RWPE2 (cell line): ENCODE measurements at regions not wholly inside any gene's neighbourhood (a gene's known extent, or its start where the extent isn't known, plus 50 kb on each side); places are given as distances from the start of the nearest gene placed in this dataset.

Source experiments
- ATAC-seq: fragments of 200-7000 bp; cut with Tn5 transposase; 3 replicates; pipeline ENCODE4 v1.9.1; 2021; ENCODE audit warnings: low read depth
- DNase-seq: peaks from one replicate; pipeline ENCODE4 v3.0.0-alpha.2; 2020; ENCODE audit warnings: low spot score
- H3K27ac ChIP-seq: fragments of 450-650 bp; 2 replicates; pipeline ENCODE4 v1.5.1; 2017; ENCODE audit warnings: mild to moderate bottlenecking; ENCODE audit not compliant: poor library complexity, severe bottlenecking
- H3K27me3 ChIP-seq: fragments of 250-450 bp; sonication (Bioruptor Pico); 2 replicates; pipeline ENCODE4 v1.5.1; 2021; ENCODE audit warnings: mild to moderate bottlenecking, moderate library complexity; ENCODE audit not compliant: insufficient read depth, poor library complexity, severe bottlenecking
- H3K36me3 ChIP-seq: fragments of 250-450 bp; sonication (Bioruptor Pico); 2 replicates; pipeline ENCODE4 v1.5.1; 2020; ENCODE audit warnings: low read depth, mild to moderate bottlenecking, moderate library complexity
- H3K4me1 ChIP-seq: fragments of 250-450 bp; sonication (Bioruptor Pico); 2 replicates; pipeline ENCODE4 v1.5.1; 2021; ENCODE audit warnings: mild to moderate bottlenecking, moderate library complexity; ENCODE audit not compliant: insufficient read depth, poor library complexity, severe bottlenecking
- H3K4me3 ChIP-seq: fragments of 250-450 bp; sonication (Bioruptor Pico); 2 replicates; pipeline ENCODE4 v1.5.1; 2021; ENCODE audit warnings: mild to moderate bottlenecking, moderate library complexity; ENCODE audit not compliant: severe bottlenecking
- H3K9me3 ChIP-seq: fragments of 250-450 bp; sonication (Bioruptor Pico); 2 replicates; pipeline ENCODE4 v1.5.1; 2021; ENCODE audit warnings: mild to moderate bottlenecking, moderate library complexity; ENCODE audit not compliant: severe bottlenecking
- CTCF ChIP-seq: fragments of 450-650 bp; IDR thresholded peaks from one replicate; pipeline ENCODE4 v1.5.1; 2017; ENCODE audit warnings: mild to moderate bottlenecking, moderate library complexity; ENCODE audit not compliant: poor library complexity, severe bottlenecking

GRCh38 chr2:9760069-9760901 lies 83.0 kb upstream of the TAF1B start:
- Histone ChIP-seq H3K27me3 (no peaks in the 10 kb centered on the region), H3K9me3 (no peaks in the 10 kb centered on the region), H3K4me1 (peaks cover 18% of the 10 kb centered on the region), H3K4me3 (no peak overlapping the region), H3K27ac (no peak overlapping the region), H3K36me3 (no peaks in the 10 kb centered on the region)
- DNase-seq (no peak), ATAC-seq (peak; percentile 26; the same call in 1 of the 3 replicates)
- no peak for TF ChIP-seq CTCF

- no peak for ATAC-seq
- H3K9me3 ChIP-seq = no peaks in the 10 kb centered on the region
- no peaks in the 10 kb centered on the region for H3K36me3 ChIP-seq
- peaks cover 18% of the 10 kb centered on the region for H3K4me1 ChIP-seq
- TF ChIP-seq CTCF = no peak
- no peak overlapping the region for H3K27ac ChIP-seq
- no peak overlapping the region for H3K4me3 ChIP-seq
- H3K27me3 ChIP-seq = no peaks in the 10 kb centered on the region
- no peak for DNase-seq
Measured at GRCh38 chr2:9760902-9761228, 82.4 kb upstream of the TAF1B start.

- H3K4me1 ChIP-seq = peaks cover 22% of the 10 kb centered on the region
- no peaks in the 10 kb centered on the region for H3K27me3 ChIP-seq
- no peak for TF ChIP-seq CTCF
- H3K9me3 ChIP-seq = no peaks in the 10 kb centered on the region
- H3K36me3 ChIP-seq = no peaks in the 10 kb centered on the region
- ATAC-seq (no peak), DNase-seq (no peak)
- no peak overlapping the region for H3K27ac ChIP-seq
- no peak overlapping the region for H3K4me3 ChIP-seq
Measured at GRCh38 chr2:9761577-9761976, 81.7 kb upstream of the TAF1B start.

DNA sequence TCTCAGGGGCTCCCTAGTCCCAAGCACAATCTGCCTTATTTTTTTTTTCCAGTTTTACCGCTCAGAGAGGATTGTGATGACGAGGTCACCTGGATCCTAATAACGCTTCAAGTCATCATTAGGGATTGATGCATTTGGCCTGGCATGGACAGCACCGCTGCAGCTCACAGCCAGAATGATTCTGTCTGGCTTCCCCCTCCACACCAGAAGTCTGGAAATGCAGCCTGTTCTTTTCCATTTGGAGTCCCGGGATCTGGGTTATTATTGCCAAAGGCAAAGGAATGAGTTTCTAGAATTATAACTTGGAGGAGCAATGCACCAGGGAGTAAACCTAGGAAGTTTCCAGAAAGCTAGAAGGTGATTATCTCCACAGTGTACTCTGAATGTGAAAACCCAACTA lies 81.1 kb upstream of the TAF1B start:
- Histone ChIP-seq H3K4me3 (no peak overlapping the region), H3K4me1 (peaks cover 22% of the 10 kb centered on the region)
- ATAC-seq = no peak

More for the DNA sequence above, 81.1 kb upstream of the TAF1B start:
- Histone ChIP-seq H3K9me3 (no peaks in the 10 kb centered on the region), H3K36me3 (no peaks in the 10 kb centered on the region), H3K27me3 (no peaks in the 10 kb centered on the region), H3K27ac (no peak overlapping the region)
- no peak for TF ChIP-seq CTCF
- DNase-seq = no peak
